Peyer's patch (tissue), 4 donors: ENCODE measurements at regions not wholly inside any gene's neighbourhood (a gene's known extent, or its start where the extent isn't known, plus 50 kb on each side); places are given as distances from the start of the nearest gene placed in this dataset.

Source experiments
- POLR2A ChIP-seq, 2 donors: fragments of 450-650 bp; IDR thresholded peaks; one replicate each; pipeline ENCODE4 v1.5.1; 2017; ENCODE audit warnings: antibody characterized with exemption in 2 of 2, mild to moderate bottlenecking in 2 of 2, moderate library complexity in 2 of 2
- TF ChIP-seq, protein P1 (sequence below), 6 experiments: fragments of 450-650 bp in 4 of 6; fragments of 200-600 bp in 2 of 6; sonication (generic) in 1 of 6; IDR thresholded peaks; one replicate each; pipeline ENCODE4 v1.5.1; 2017 to 2019; ENCODE audit warnings: antibody characterized with exemption in 6 of 6, mild to moderate bottlenecking in 3 of 6, moderate library complexity in 1 of 6

DNA sequence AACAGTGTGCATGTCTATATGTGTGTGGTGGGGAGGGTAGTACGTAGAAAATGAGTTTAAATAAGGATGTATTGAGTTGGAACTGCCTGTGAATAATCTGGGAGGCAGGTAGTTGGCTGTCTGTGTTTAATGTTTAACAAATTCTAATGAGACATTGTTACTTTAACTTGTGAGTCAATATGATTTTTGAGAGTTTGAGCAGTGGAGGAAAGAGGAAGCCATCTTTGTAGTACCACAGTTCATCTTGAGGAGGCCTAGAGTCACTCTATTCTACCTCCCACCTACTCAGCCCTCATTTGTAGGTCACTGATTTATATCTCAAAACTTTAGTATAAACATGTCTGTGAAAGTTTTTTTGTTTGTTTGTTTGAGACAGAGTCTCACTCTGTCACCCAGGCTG is 129.9 kb upstream of the ITGB1 start:
- TF ChIP-seq, protein P1, sequence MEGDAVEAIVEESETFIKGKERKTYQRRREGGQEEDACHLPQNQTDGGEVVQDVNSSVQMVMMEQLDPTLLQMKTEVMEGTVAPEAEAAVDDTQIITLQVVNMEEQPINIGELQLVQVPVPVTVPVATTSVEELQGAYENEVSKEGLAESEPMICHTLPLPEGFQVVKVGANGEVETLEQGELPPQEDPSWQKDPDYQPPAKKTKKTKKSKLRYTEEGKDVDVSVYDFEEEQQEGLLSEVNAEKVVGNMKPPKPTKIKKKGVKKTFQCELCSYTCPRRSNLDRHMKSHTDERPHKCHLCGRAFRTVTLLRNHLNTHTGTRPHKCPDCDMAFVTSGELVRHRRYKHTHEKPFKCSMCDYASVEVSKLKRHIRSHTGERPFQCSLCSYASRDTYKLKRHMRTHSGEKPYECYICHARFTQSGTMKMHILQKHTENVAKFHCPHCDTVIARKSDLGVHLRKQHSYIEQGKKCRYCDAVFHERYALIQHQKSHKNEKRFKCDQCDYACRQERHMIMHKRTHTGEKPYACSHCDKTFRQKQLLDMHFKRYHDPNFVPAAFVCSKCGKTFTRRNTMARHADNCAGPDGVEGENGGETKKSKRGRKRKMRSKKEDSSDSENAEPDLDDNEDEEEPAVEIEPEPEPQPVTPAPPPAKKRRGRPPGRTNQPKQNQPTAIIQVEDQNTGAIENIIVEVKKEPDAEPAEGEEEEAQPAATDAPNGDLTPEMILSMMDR (IDR thresholded peaks at IDR 0.05): no peak
- no peak for TF ChIP-seq POLR2A (IDR thresholded peaks at IDR 0.05)
